Smooth muscle cell (in vitro differentiated cells): ENCODE measurements at regions not wholly inside any gene's neighbourhood (a gene's known extent, or its start where the extent isn't known, plus 50 kb on each side); places are given as distances from the start of the nearest gene placed in this dataset.
"Not testable (repeated sequence)": the region's sequence is repeated elsewhere in the genome, so short reads cannot be mapped to it uniquely, and the experiment has no call there.

Experiments used
- DNase-seq: peaks from one replicate; lab custom pipeline; 2025; ENCODE audit not compliant: unreplicated experiment; lab: John Stamatoyannopoulos, UW
- H2AFZ ChIP-seq: fragments of 200-600 bp; sonication (generic); 2 replicates; pipeline ENCODE4 v1.6.0; 2016; ENCODE audit warnings: antibody characterized with exemption, low read depth, mild to moderate bottlenecking
- H3F3A ChIP-seq: fragments of 200-600 bp; sonication (generic); 2 replicates; pipeline ENCODE4 v1.6.0; 2017; ENCODE audit warnings: antibody characterized with exemption, low read depth
- H3K27ac ChIP-seq: fragments of 200-600 bp; sonication (generic); 2 replicates; pipeline ENCODE4 v1.5.1; 2016; ENCODE audit warnings: low read depth, mild to moderate bottlenecking
- H3K27me3 ChIP-seq: fragments of 200-600 bp; sonication (generic); 2 replicates; pipeline ENCODE4 v1.6.1; 2016; ENCODE audit warnings: low read depth, mild to moderate bottlenecking
- H3K36me3 ChIP-seq: fragments of 200-600 bp; sonication (generic); 2 replicates; pipeline ENCODE4 v1.5.1; 2016; ENCODE audit warnings: low read depth
- H3K4me1 ChIP-seq: fragments of 200-600 bp; sonication (generic); 2 replicates; pipeline ENCODE4 v1.5.1; 2016; ENCODE audit warnings: low read depth
- H3K4me2 ChIP-seq: fragments of 200-600 bp; sonication (generic); 2 replicates; pipeline ENCODE4 v1.6.0; 2016; ENCODE audit warnings: mild to moderate bottlenecking
- H3K4me3 ChIP-seq: fragments of 200-600 bp; sonication (generic); 2 replicates; pipeline ENCODE4 v1.5.1; 2016; ENCODE audit warnings: mild to moderate bottlenecking
- H3K79me2 ChIP-seq: fragments of 200-600 bp; sonication (generic); 2 replicates; pipeline ENCODE4 v1.6.0; 2016; ENCODE audit warnings: low read depth, mild to moderate bottlenecking
- H3K9ac ChIP-seq: fragments of 200-600 bp; sonication (generic); 2 replicates; pipeline ENCODE4 v1.6.0; 2016; ENCODE audit warnings: low read depth
- H3K9me3 ChIP-seq: fragments of 200-600 bp; sonication (generic); replicated peaks from 2 replicates; pipeline ENCODE4 v1.5.1; 2016; ENCODE audit warnings: low read depth
- H4K20me1 ChIP-seq: fragments of 200-600 bp; sonication (generic); 2 replicates; pipeline ENCODE4 v1.6.0; 2016; ENCODE audit warnings: low read depth
- CTCF ChIP-seq: fragments of 200-600 bp; sonication (generic); IDR thresholded peaks from 2 replicates; pipeline ENCODE4 v1.5.1; 2017; ENCODE audit warnings: borderline replicate concordance, mild to moderate bottlenecking, antibody characterized with exemption; ENCODE audit not compliant: insufficient read depth, poor library complexity, severe bottlenecking
- WGBS: methylation state at CpG from one replicate; pipeline ENCODE4 v1.1.7; 2016; ENCODE audit warnings: low lambda C conversion rate; 5-methylcytosine and 5-hydroxymethylcytosine counted together

GRCh38 chr7:6995493-6996289 lies 169.6 kb upstream of the CCZ1B start:
- H3K27me3 ChIP-seq, H2AFZ ChIP-seq, DNase-seq, H3K4me1 ChIP-seq, H3K4me2 ChIP-seq, H3F3A ChIP-seq, H3K36me3 ChIP-seq, H3K79me2 ChIP-seq, H3K9me3 ChIP-seq, H3K4me3 ChIP-seq, H3K9ac ChIP-seq, H3K27ac ChIP-seq, H4K20me1 ChIP-seq: not testable (repeated sequence)
- 38% methylated on average over 7 of the region's 7 CpGs for WGBS

GRCh38 chr7:6999067-6999666 lies 173.1 kb upstream of the CCZ1B start:
- H2AFZ ChIP-seq, H3K27me3 ChIP-seq, H3K4me1 ChIP-seq, H3K9me3 ChIP-seq, H4K20me1 ChIP-seq, H3K36me3 ChIP-seq, H3K4me2 ChIP-seq, H3K4me3 ChIP-seq, H3K9ac ChIP-seq, H3K27ac ChIP-seq, H3F3A ChIP-seq, H3K79me2 ChIP-seq, DNase-seq: not testable (repeated sequence)
- 93% methylated on average over 5 of the region's 5 CpGs for WGBS

GRCh38 chr7:7002418-7003062 lies 176.5 kb upstream of the CCZ1B start:
- Histone ChIP-seq H3K27me3 (no peaks in the 10 kb centered on the region), H3K79me2 (no peaks in the 10 kb centered on the region), H3K27ac (no peak overlapping the region), H3K9me3 (no peaks in the 10 kb centered on the region), H3K9ac (no peak overlapping the region), H3K4me1 (no peaks in the 10 kb centered on the region), H3F3A (no peaks in the 10 kb centered on the region), H2AFZ (no peak overlapping the region), H3K4me3 (no peak overlapping the region), H4K20me1 (no peaks in the 10 kb centered on the region), H3K4me2 (no peak overlapping the region), H3K36me3 (no peaks in the 10 kb centered on the region)
- DNase-seq: no peak
- TF ChIP-seq CTCF: no peak
- WGBS: 76% methylated on average over 2 of the region's 2 CpGs

GRCh38 chr7:7005303-7005702 lies 177.0 kb upstream of the C1GALT1 start:
- Histone ChIP-seq H3F3A (no peaks in the 10 kb centered on the region), H3K27me3 (no peaks in the 10 kb centered on the region), H3K4me1 (no peaks in the 10 kb centered on the region), H3K36me3 (no peaks in the 10 kb centered on the region), H2AFZ (no peak overlapping the region), H3K9me3 (no peaks in the 10 kb centered on the region), H3K79me2 (no peaks in the 10 kb centered on the region), H4K20me1 (no peaks in the 10 kb centered on the region), H3K4me2 (no peak overlapping the region), H3K4me3 (no peak overlapping the region), H3K9ac (no peak overlapping the region), H3K27ac (no peak overlapping the region)
- no peak for TF ChIP-seq CTCF
- no peak for DNase-seq
- 89% methylated on average over 4 of the region's 4 CpGs for WGBS

GRCh38 chr7:7005949-7006348 lies 176.4 kb upstream of the C1GALT1 start:
- H3K27me3 ChIP-seq, H4K20me1 ChIP-seq, DNase-seq, H3K79me2 ChIP-seq, H2AFZ ChIP-seq, H3K9me3 ChIP-seq, H3K36me3 ChIP-seq, H3F3A ChIP-seq, H3K9ac ChIP-seq, H3K27ac ChIP-seq, H3K4me1 ChIP-seq, H3K4me3 ChIP-seq, H3K4me2 ChIP-seq: not testable (repeated sequence)
- WGBS: 92% methylated on average over 2 of the region's 2 CpGs

GRCh38 chr7:7011241-7011640 lies 171.1 kb upstream of the C1GALT1 start:
- not testable (repeated sequence) for H3K36me3 ChIP-seq, H3K27me3 ChIP-seq, H4K20me1 ChIP-seq, H3K9me3 ChIP-seq, H3F3A ChIP-seq, H3K79me2 ChIP-seq, H3K4me1 ChIP-seq, H2AFZ ChIP-seq, H3K9ac ChIP-seq, H3K27ac ChIP-seq, H3K4me2 ChIP-seq, H3K4me3 ChIP-seq, DNase-seq
- WGBS: 82% methylated on average over 8 of the region's 8 CpGs

GRCh38 chr7:7011751-7012150 lies 170.6 kb upstream of the C1GALT1 start:
- H3K36me3 ChIP-seq, H3K4me1 ChIP-seq, H3K79me2 ChIP-seq, H2AFZ ChIP-seq, H3K27ac ChIP-seq, DNase-seq, H3K27me3 ChIP-seq, H3K9me3 ChIP-seq, H4K20me1 ChIP-seq, H3K4me3 ChIP-seq, H3K9ac ChIP-seq, H3K4me2 ChIP-seq, H3F3A ChIP-seq: not testable (repeated sequence)
- WGBS: 94% methylated on average over 7 of the region's 7 CpGs
